ENCODE measurements at regions not wholly inside any gene's neighbourhood (a gene's known extent, or its start where the extent isn't known, plus 50 kb on each side); places are given as distances from the start of the nearest gene placed in this dataset.

DNA sequence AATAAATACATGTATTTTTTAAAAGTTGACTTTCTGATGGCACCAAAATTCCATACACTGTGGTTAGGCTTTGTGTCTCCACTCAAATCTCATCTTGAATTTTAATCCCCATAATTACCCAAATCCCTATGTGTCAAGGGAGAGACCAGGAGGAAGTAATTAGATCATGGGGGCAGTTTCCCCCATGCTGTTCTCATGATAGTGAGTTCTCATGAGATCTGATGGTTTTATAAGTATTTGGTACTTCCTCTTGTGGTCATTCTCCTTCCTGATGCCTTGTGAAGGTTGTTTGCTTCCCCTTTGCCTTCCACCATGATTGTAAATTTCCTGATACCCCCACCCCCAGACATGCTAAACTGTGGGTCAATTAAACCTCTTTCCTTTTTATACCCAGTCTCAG, 1218.4 kb upstream of the PRMT6 start:
- DNase-seq (ENCODE audit: low spot score in 2 of 2) = no peak
- no peak overlapping the region for H3K4me3 ChIP-seq (ENCODE audit: low read depth, poor library complexity, severe bottlenecking)
- TF ChIP-seq, protein P1, sequence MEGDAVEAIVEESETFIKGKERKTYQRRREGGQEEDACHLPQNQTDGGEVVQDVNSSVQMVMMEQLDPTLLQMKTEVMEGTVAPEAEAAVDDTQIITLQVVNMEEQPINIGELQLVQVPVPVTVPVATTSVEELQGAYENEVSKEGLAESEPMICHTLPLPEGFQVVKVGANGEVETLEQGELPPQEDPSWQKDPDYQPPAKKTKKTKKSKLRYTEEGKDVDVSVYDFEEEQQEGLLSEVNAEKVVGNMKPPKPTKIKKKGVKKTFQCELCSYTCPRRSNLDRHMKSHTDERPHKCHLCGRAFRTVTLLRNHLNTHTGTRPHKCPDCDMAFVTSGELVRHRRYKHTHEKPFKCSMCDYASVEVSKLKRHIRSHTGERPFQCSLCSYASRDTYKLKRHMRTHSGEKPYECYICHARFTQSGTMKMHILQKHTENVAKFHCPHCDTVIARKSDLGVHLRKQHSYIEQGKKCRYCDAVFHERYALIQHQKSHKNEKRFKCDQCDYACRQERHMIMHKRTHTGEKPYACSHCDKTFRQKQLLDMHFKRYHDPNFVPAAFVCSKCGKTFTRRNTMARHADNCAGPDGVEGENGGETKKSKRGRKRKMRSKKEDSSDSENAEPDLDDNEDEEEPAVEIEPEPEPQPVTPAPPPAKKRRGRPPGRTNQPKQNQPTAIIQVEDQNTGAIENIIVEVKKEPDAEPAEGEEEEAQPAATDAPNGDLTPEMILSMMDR (IDR thresholded peaks at IDR 0.05) = no peak
- intact Hi-C loops (cut with DNase I; ENCODE audit: low total_unique reads) = no loop called here

DNA sequence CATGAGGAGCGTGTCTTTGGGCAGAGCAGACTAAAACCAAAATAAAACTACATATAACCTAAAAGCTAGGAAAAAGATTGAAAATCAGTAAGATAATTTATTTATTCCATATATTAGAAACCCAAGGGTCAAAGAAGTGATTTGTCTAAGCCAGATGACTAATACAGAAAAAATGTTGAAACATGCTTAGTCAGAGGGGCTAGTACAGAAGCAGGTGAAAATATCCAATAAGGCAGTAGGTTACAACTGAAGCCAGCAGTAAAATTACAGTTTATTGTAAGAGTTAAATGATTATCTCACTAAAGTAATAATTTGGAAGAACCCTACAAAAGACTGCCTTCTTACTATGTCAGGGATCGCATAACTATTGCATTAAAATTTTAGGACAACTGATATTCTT, 1190.9 kb upstream of the PRMT6 start:
- DNase-seq (ENCODE audit: low spot score in 2 of 2) = no peak
- TF ChIP-seq POLR2A (IDR thresholded peaks at IDR 0.05) = no peak
- TF ChIP-seq, protein P1 (IDR thresholded peaks at IDR 0.05) = no peak
- H3K4me3 ChIP-seq (ENCODE audit: low read depth, poor library complexity, severe bottlenecking) = no peak overlapping the region
- WGBS, 2 donors = 90 to 95% methylated on average over 2 of the region's 2 CpGs
- intact Hi-C loops (cut with DNase I; ENCODE audit: low total_unique reads) = no loop called here

DNA sequence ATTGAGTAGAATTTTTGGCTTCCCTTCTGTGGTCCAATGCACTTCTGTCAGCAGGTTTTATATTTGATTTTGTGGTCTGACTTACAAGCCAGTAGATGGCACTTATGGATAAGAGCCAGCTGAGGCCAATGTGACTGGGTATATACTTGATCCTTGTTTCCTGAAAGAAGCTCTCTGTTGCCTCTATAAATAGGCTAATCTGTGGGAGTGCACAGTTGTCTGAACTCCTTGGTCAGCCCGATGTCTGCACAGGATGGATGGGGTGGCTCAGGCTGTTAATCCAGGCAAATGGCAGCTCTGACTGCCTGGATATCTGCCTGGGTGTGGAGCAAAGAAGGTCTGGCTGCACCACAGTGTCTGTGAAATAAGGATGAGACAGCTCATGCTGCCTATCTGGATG, 1183.7 kb upstream of the PRMT6 start:
- WGBS, 2 donors = 40 to 82% methylated on average over 1 of the region's 1 CpG
- DNase-seq (ENCODE audit: low spot score in 2 of 2) = no peak
- intact Hi-C loops (cut with DNase I; ENCODE audit: low total_unique reads) = no loop called here
- TF ChIP-seq POLR2A (IDR thresholded peaks at IDR 0.05) = no peak
- TF ChIP-seq, protein P1 (IDR thresholded peaks at IDR 0.05) = no peak
- no peak overlapping the region for H3K4me3 ChIP-seq (ENCODE audit: low read depth, poor library complexity, severe bottlenecking)

DNA sequence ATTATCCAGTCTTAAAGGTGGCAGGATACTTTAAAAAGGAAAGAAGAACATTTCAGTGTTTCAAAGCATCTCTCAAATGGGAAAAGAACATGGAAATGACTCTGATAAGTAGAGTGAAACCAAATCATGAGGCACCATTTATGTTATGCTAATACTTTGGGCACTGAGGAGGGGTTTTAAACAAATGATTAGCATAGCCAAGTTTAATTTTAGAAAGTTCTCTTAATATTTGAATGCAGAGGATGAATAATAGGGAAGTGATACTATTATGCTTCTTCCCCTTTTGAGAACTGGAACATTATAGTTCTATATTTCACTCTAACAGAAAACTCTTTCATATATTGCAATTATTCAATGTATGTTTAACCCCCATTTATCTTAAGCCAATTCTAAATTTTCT, 1181.9 kb upstream of the PRMT6 start:
- intact Hi-C loops (cut with DNase I; ENCODE audit: low total_unique reads) = no loop called here
- no peak for DNase-seq (ENCODE audit: low spot score in 2 of 2)
- no peak for TF ChIP-seq POLR2A (IDR thresholded peaks at IDR 0.05)
- TF ChIP-seq, protein P1 (IDR thresholded peaks at IDR 0.05) = no peak
- no peak overlapping the region for H3K4me3 ChIP-seq (ENCODE audit: low read depth, poor library complexity, severe bottlenecking)

DNA sequence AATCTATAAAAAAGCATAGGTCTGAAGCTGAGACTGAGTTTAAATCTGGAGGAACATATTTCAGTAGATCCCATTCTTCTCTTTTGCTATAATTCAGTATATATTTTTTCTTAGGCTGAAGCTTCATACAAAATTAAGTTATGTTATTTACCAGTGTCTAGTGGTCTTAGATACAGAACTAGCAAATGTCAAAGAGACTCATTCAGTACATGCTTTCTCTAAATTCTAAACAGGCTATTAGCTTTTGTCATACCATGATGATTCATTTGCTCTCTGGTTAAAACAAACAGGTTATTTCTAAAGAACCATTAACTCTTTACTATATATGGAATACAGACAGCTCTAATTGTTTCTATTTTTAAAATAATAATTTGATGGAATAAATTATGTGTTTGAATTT, 1170.2 kb upstream of the PRMT6 start:
- no peak for DNase-seq (ENCODE audit: low spot score in 2 of 2)
- no peak overlapping the region for H3K4me3 ChIP-seq (ENCODE audit: low read depth, poor library complexity, severe bottlenecking)
- intact Hi-C loops (cut with DNase I; ENCODE audit: low total_unique reads) = no loop called here
- TF ChIP-seq POLR2A (IDR thresholded peaks at IDR 0.05) = no peak
- TF ChIP-seq, protein P1 (IDR thresholded peaks at IDR 0.05) = no peak

DNA sequence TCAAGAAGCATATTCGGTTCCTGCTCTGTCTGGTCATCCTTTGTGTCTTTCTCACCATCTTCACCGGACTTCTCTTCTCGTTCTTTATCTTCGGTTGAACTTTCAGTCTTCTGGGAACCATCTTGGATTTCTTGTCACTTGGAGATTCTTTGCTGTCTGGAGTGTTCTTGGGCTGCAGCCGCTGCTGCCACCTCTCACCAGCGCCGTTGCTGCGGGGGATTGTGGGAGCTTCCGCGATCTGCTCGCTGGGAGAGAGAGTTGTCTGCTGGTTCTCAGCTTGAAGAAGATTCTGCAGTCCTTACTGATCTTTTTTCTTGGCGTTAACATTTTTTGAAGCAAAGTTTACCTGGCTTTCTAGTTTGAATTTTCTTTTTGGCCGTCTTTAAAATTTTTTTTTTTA, 1165.2 kb upstream of the PRMT6 start:
- TF ChIP-seq, protein P1 (IDR thresholded peaks at IDR 0.05) = no peak
- TF ChIP-seq POLR2A (IDR thresholded peaks at IDR 0.05) = no peak
- intact Hi-C loops (cut with DNase I; ENCODE audit: low total_unique reads) = no loop called here
- WGBS, 2 donors = 83 to 87% methylated on average over 13 of the region's 13 CpGs
- no peak for DNase-seq (ENCODE audit: low spot score in 2 of 2)
- no peak overlapping the region for H3K4me3 ChIP-seq (ENCODE audit: low read depth, poor library complexity, severe bottlenecking)
